Liver (tissue), 8 donors: ENCODE measurements at regions not wholly inside any gene's neighbourhood (a gene's known extent, or its start where the extent isn't known, plus 50 kb on each side); places are given as distances from the start of the nearest gene placed in this dataset.

Experiments used
- DNase-seq: peaks from one replicate; pipeline ENCODE4 v3.0.0-alpha.2; 2017; ENCODE audit warnings: low spot score
- H3K27ac ChIP-seq, 2 donors: one replicate each; pipeline ENCODE4 v1.7.0; 2013; ENCODE audit warnings: inconsistent platforms in 2 of 2, low read length in 2 of 2, control low read depth in 1 of 2, low read depth in 1 of 2, mild to moderate bottlenecking in 1 of 2
- H3K27me3 ChIP-seq, 4 donors: one replicate each; pipeline versions ENCODE4 v1.6.1 to v1.7.0; 2013; ENCODE audit warnings: low read length in 3 of 4, inconsistent platforms in 1 of 4, mild to moderate bottlenecking in 1 of 4, moderate library complexity in 1 of 4; ENCODE audit not compliant: control insufficient read depth in 4 of 4, insufficient read depth in 4 of 4
- H3K36me3 ChIP-seq, 4 donors: one replicate each; pipeline versions ENCODE4 v1.6.1 to v1.7.0; 2013; ENCODE audit warnings: low read length in 3 of 4, mild to moderate bottlenecking in 3 of 4, low read depth in 1 of 4, moderate library complexity in 1 of 4; ENCODE audit not compliant: control insufficient read depth in 4 of 4, insufficient read depth in 3 of 4
- H3K4me1 ChIP-seq, 4 donors: one replicate each; pipeline versions ENCODE4 v1.6.1 to v1.7.0; 2013; ENCODE audit warnings: low read length in 3 of 4, mild to moderate bottlenecking in 3 of 4, moderate library complexity in 1 of 4; ENCODE audit not compliant: control insufficient read depth in 4 of 4, insufficient read depth in 4 of 4
- H3K4me3 ChIP-seq, 3 donors: one replicate each; pipeline versions ENCODE4 v1.6.1 to v1.7.0; 2013; ENCODE audit warnings: low read length in 3 of 3, control low read depth in 1 of 3, low read depth in 1 of 3, mild to moderate bottlenecking in 1 of 3
- H3K9ac ChIP-seq, 2 donors: one replicate each; pipeline ENCODE4 v1.7.0; 2013; ENCODE audit warnings: low read length in 2 of 2, mild to moderate bottlenecking in 2 of 2, moderate library complexity in 2 of 2, control low read depth in 1 of 2, low read depth in 1 of 2
- H3K9me3 ChIP-seq, 4 donors: one replicate each; pipeline versions ENCODE4 v1.6.1 to v1.7.0; 2013; ENCODE audit warnings: low read length in 3 of 4; ENCODE audit not compliant: control insufficient read depth in 4 of 4
- CTCF ChIP-seq: fragments of 150-350 bp; IDR thresholded peaks from 2 replicates; pipeline ENCODE4 v1.5.1; 2017; ENCODE audit warnings: improper control_type of control experiment, low read depth, low read length; ENCODE audit not compliant: missing input control
- EGR1 ChIP-seq, 2 donors: IDR thresholded peaks; 2 replicates each; pipeline ENCODE4 v1.6.1; 2016 to 2018; ENCODE audit warnings: antibody characterized with exemption in 2 of 2, low read depth in 2 of 2
- FOXA1 ChIP-seq: IDR thresholded peaks from 2 replicates; pipeline ENCODE4 v1.6.1; 2016; ENCODE audit warnings: antibody characterized with exemption
- GABPA ChIP-seq, 2 donors: IDR thresholded peaks in 1 of 2; conservative IDR thresholded peaks in 1 of 2; 2 replicates each; pipeline ENCODE4 v1.6.1; 2016; ENCODE audit warnings: antibody characterized with exemption in 2 of 2, mild to moderate bottlenecking in 1 of 2, moderate library complexity in 1 of 2
- HNF4G ChIP-seq: IDR thresholded peaks from 2 replicates; pipeline ENCODE4 v1.6.1; 2016; ENCODE audit warnings: antibody characterized with exemption
- JUND ChIP-seq, 2 donors: IDR thresholded peaks; 2 replicates each; pipeline ENCODE4 v1.6.1; 2016; ENCODE audit warnings: antibody characterized with exemption in 2 of 2
- MAX ChIP-seq: IDR thresholded peaks from 2 replicates; pipeline ENCODE4 v1.6.1; 2016; ENCODE audit warnings: antibody characterized with exemption
- NR2F2 ChIP-seq: IDR thresholded peaks from 2 replicates; pipeline ENCODE4 v1.6.1; 2016; ENCODE audit warnings: antibody characterized with exemption
- RAD21 ChIP-seq, 2 donors: IDR thresholded peaks; 2 replicates each; pipeline ENCODE4 v1.6.1; 2016; ENCODE audit warnings: antibody characterized with exemption in 2 of 2, mild to moderate bottlenecking in 2 of 2
- REST ChIP-seq: IDR thresholded peaks from 2 replicates; pipeline ENCODE4 v1.6.1; 2016; ENCODE audit warnings: antibody characterized with exemption, mild to moderate bottlenecking
- RXRA ChIP-seq, 2 donors: IDR thresholded peaks; 2 replicates each; pipeline ENCODE4 v1.6.1; 2017 to 2018; ENCODE audit warnings: antibody characterized with exemption in 2 of 2, mild to moderate bottlenecking in 1 of 2
- SP1 ChIP-seq: IDR thresholded peaks from 2 replicates; pipeline ENCODE4 v1.6.1; 2018; ENCODE audit warnings: antibody characterized with exemption, mild to moderate bottlenecking
- TAF1 ChIP-seq: conservative IDR thresholded peaks from 2 replicates; pipeline ENCODE4 v1.6.1; 2016; ENCODE audit warnings: antibody characterized with exemption, mild to moderate bottlenecking
- YY1 ChIP-seq: IDR thresholded peaks from 2 replicates; pipeline ENCODE4 v1.6.1; 2016; ENCODE audit warnings: antibody characterized with exemption, mild to moderate bottlenecking
- WGBS: extraction: QIAGEN DNeasy Blood & Tissue Kit; methylation state at CpG from one replicate; pipeline ENCODE4 v1.1.7; 2013; 5-methylcytosine and 5-hydroxymethylcytosine counted together
- donor health status: healthy.
- donor health status: healthy.
- donor health status: healthy.
- donor health status: healthy.
- donor health status: healthy.

DNA sequence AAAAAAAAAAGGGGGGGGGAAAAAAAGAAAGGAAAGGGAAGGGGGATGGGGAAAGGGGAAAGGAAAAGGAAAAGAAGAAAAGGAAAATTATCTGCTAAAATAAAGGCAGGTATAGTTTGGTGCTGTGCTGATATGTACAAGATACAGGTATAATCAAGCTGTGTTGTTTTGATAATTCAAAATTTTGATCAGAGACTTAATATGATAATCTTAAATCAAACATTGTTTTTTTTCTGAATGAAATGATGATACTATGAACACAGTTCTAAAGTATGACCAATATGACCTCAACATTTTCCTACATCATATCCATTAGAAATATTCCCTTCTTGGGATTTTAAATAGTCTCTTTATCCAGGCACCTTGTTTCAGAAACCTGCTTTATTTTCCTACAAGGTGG is 115.6 kb upstream of the TRPM3 start (continued):
- TF ChIP-seq REST (no peak), TAF1 (no peak), RXRA (IDR thresholded peaks at IDR 0.05) (no peak), YY1 (no peak)

- no peak overlapping the region for H3K4me3 ChIP-seq
- 93% methylated on average over 1 of the region's 1 CpG for whole genome bisulfite sequencing
- no peaks in the 10 kb centered on the region for H3K9me3 ChIP-seq
- no peaks in the 10 kb centered on the region for H3K4me1 ChIP-seq
- no peaks in the 10 kb centered on the region for H3K27me3 ChIP-seq
- H3K36me3 ChIP-seq = no peaks in the 10 kb centered on the region
- TF ChIP-seq HNF4G = no peak
- TF ChIP-seq EGR1 (IDR thresholded peaks at IDR 0.05; ENCODE audit: low read depth in 2 of 2) = no peak
- TF ChIP-seq SP1 = no peak
- TF ChIP-seq NR2F2 = no peak
- no peak for TF ChIP-seq CTCF
- no peak for TF ChIP-seq TAF1
- TF ChIP-seq RAD21 (IDR thresholded peaks at IDR 0.05) = no peak
- TF ChIP-seq MAX = no peak
- TF ChIP-seq RXRA (IDR thresholded peaks at IDR 0.05) = no peak
- no peak for TF ChIP-seq JUND (IDR thresholded peaks at IDR 0.05)
- no peak for TF ChIP-seq GABPA (IDR thresholded peaks at IDR 0.05 in 1 of 2, conservative IDR thresholded peaks at IDR 0.05 in 1 of 2)
- no peak for TF ChIP-seq FOXA1
- TF ChIP-seq REST = no peak
- no peak overlapping the region for H3K9ac ChIP-seq
- H3K27ac ChIP-seq = no peak overlapping the region
- DNase-seq = no peak
Observed at GRCh38 chr9:71233646-71234045, 112.2 kb upstream of the TRPM3 start.
